B cell (primary cell): ENCODE measurements at regions not wholly inside any gene's neighbourhood (a gene's known extent, or its start where the extent isn't known, plus 50 kb on each side); places are given as distances from the start of the nearest gene placed in this dataset.

Experiments
- ATAC-seq: fragments of 200-7000 bp; cut with Tn5 transposase; one replicate; pipeline ENCODE4 v1.10.0; 2021; ENCODE audit warnings: low read depth, mild to moderate bottlenecking, moderate number of reproducible peaks, moderate library complexity
- CTCF ChIA-PET: fragments of 350-600 bp; sonication (Branson Sonifier 250); formaldehyde crosslinking; loops from one replicate; lab custom pipeline; 2021; ENCODE audit warnings: antibody characterized with exemption, inconsistent platforms; lab: Charles Lee
- POLR2A ChIA-PET: fragments of 350-600 bp; sonication (Branson Sonifier 250); formaldehyde crosslinking; loops from one replicate; lab custom pipeline; 2021; ENCODE audit warnings: antibody characterized with exemption; lab: Charles Lee
- DNase-seq: peaks from one replicate; pipeline ENCODE4 v3.0.0; 2013
- H2AFZ ChIP-seq: 2 replicates; pipeline ENCODE4 v1.6.1; 2012; ENCODE audit warnings: mild to moderate bottlenecking, low read depth, low read length; ENCODE audit not compliant: insufficient read depth, poor library complexity, severe bottlenecking
- H3K27ac ChIP-seq, 2 donors: 1 replicate in 1 of 2; 2 replicates in 1 of 2; pipeline ENCODE4 v1.5.1; 2012 to 2013; ENCODE audit warnings: low read length in 2 of 2, mild to moderate bottlenecking in 2 of 2, moderate library complexity in 1 of 2
- H3K27me3 ChIP-seq, 4 experiments: fragments of 200-600 bp in 1 of 4; sonication (generic) in 1 of 4; replicated peaks in 1 of 4; 1 replicate in 2 of 4; 2 replicates in 2 of 4; pipeline versions ENCODE4 v1.6.1 to v1.7.0; 2013 to 2016; ENCODE audit warnings: low read length in 3 of 4, mild to moderate bottlenecking in 2 of 4, mixed read lengths in 1 of 4, moderate library complexity in 1 of 4; ENCODE audit not compliant: insufficient read depth in 4 of 4, control insufficient read depth in 3 of 4; ENCODE audit errors: control extremely low read depth in 1 of 4
- H3K36me3 ChIP-seq, 2 experiments: replicated peaks in 1 of 2; 1 replicate in 1 of 2; 2 replicates in 1 of 2; pipeline versions ENCODE4 v1.6.1 to v1.7.1; 2013; ENCODE audit warnings: low read length in 1 of 2; ENCODE audit not compliant: insufficient read depth in 2 of 2, control insufficient read depth in 1 of 2; ENCODE audit errors: control extremely low read depth in 1 of 2, extremely low read depth in 1 of 2
- H3K4me1 ChIP-seq, 2 donors: fragments of 200-600 bp in 1 of 2; sonication (generic) in 1 of 2; 1 replicate in 1 of 2; 2 replicates in 1 of 2; pipeline versions ENCODE4 v1.5.1 to v1.6.1; 2013 to 2017; ENCODE audit warnings: low read length in 2 of 2; ENCODE audit not compliant: control insufficient read depth in 2 of 2, insufficient read depth in 2 of 2
- H3K4me2 ChIP-seq: replicated peaks from 2 replicates; pipeline ENCODE3; 2012; ENCODE audit warnings: mild to moderate bottlenecking, low read depth, low read length; ENCODE audit not compliant: poor library complexity, severe bottlenecking
- H3K4me3 ChIP-seq, 5 experiments: fragments of 200-600 bp in 1 of 5; sonication (generic) in 1 of 5; 1 replicate in 3 of 5; 2 replicates in 2 of 5; pipeline versions ENCODE4 v1.5.1 to v1.7.0; 2011 to 2016; ENCODE audit warnings: low read length in 4 of 5, mild to moderate bottlenecking in 4 of 5, low read depth in 2 of 5, control low read depth in 1 of 5, moderate library complexity in 1 of 5; ENCODE audit not compliant: insufficient read depth in 1 of 5; ENCODE audit errors: control extremely low read depth in 1 of 5, extremely low read depth in 1 of 5
- H3K79me2 ChIP-seq: fragments of 200-600 bp; sonication (generic); one replicate; pipeline ENCODE4 v1.6.0; 2016; ENCODE audit warnings: low read length; ENCODE audit not compliant: control insufficient read depth, insufficient read depth
- H3K9ac ChIP-seq: fragments of 200-600 bp; sonication (generic); 2 replicates; pipeline ENCODE4 v1.6.1; 2017; ENCODE audit warnings: mild to moderate bottlenecking, low read length, moderate library complexity
- H3K9me3 ChIP-seq, 3 donors: one replicate each; pipeline versions ENCODE4 v1.6.1 to v1.7.1; 2013; ENCODE audit warnings: low read length in 2 of 3; ENCODE audit not compliant: control insufficient read depth in 2 of 3, insufficient read depth in 1 of 3; ENCODE audit errors: control extremely low read depth in 1 of 3
- H4K20me1 ChIP-seq: 2 replicates; pipeline ENCODE4 v1.6.0; 2012; ENCODE audit warnings: mild to moderate bottlenecking, low read length; ENCODE audit not compliant: insufficient read depth, control insufficient read depth, poor library complexity, severe bottlenecking
- H3K27ac Mint-ChIP-seq: one replicate; pipeline ENCODE4 v1.8.0; 2021; ENCODE audit warnings: mixed read lengths
- H3K27me3 Mint-ChIP-seq: one replicate; pipeline ENCODE4 v1.8.0; 2021; ENCODE audit warnings: mixed read lengths
- H3K4me1 Mint-ChIP-seq: one replicate; pipeline ENCODE4 v1.8.0; 2021; ENCODE audit warnings: mixed read lengths
- H3K4me3 Mint-ChIP-seq: one replicate; pipeline ENCODE4 v1.8.0; 2021; ENCODE audit warnings: mixed read lengths
- H3K9me3 Mint-ChIP-seq: one replicate; pipeline ENCODE4 v1.8.0; 2022; ENCODE audit warnings: mixed read lengths; ENCODE audit not compliant: insufficient read depth
- CTCF ChIP-seq: fragments of 200-600 bp; IDR thresholded peaks from one replicate; pipeline ENCODE4 v1.8.0; 2022; ENCODE audit warnings: antibody characterized with exemption, mild to moderate bottlenecking
- EZH2 ChIP-seq: IDR thresholded peaks from 2 replicates; pipeline ENCODE4 v1.6.1; 2012; ENCODE audit warnings: borderline replicate concordance, low read depth, mild to moderate bottlenecking, moderate library complexity, low read length; ENCODE audit not compliant: insufficient read depth, poor library complexity, severe bottlenecking
- WGBS: methylation state at CpG from one replicate; pipeline ENCODE4 v1.1.5; 2013; ENCODE audit warnings: missing lambda C conversion rate; ENCODE audit not compliant: insufficient coverage; 5-methylcytosine and 5-hydroxymethylcytosine counted together
- intact Hi-C: fragments of 100-400 bp; cut with micrococcal nuclease; formaldehyde crosslinking; loops from one replicate; pipeline ENCODE4 v1.10.0; 2022

DNA sequence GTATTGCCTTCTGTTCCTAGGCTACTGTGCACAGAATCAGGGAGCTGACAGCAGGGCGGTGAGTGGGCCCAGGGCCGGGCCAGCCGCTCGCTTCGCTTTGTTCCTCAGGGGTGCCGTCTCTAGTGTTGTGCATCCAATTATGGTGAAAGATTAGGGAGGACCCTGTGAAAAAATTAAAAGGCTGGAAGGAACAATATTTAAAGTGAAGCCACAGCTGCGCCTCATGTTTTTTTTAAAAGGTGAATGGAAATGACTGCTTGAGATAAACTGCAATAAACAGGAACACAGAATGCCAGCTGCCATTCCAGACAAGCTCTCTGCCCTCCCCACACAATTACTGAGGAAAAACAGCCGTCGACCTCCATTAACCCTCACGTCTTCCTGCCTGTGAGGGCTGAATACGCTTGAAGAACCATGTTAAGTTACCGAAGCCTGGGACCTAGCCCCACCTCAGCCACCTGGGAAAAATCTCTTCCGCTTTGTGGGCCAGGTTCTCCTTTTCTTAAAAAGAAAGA is 132.0 kb upstream of the IL12A start:
- no peak for TF ChIP-seq EZH2
- TF ChIP-seq CTCF = no peak
- ATAC-seq = no peak
- Mint-ChIP-seq H3K9me3 (no peaks in the 10 kb centered on the region), H3K4me3 (peak overlapping the region; percentile 49), H3K4me1 (peaks cover 32% of the 10 kb centered on the region), H3K27me3 (peaks cover 20% of the 10 kb centered on the region), H3K27ac (no peak overlapping the region)
- Histone ChIP-seq H2AFZ (peak overlapping the region; percentile 5), H3K9ac (no peak overlapping the region), H3K4me3 (peak overlapping the region in 1 of 5 experiments; percentile 12), H3K27ac (no peak overlapping the region), H3K27me3 (peaks cover 0 to 11% (median 0%) of the 10 kb centered on the region in 4 experiments), H3K36me3 (no peaks in the 10 kb centered on the region), H3K79me2 (no peaks in the 10 kb centered on the region), H3K4me2 (peak overlapping the region; percentile 45), H3K4me1 (peaks cover 24 to 32% of the 10 kb centered on the region in 2 donors), H4K20me1 (no peaks in the 10 kb centered on the region), H3K9me3 (no peaks in the 10 kb centered on the region)
- intact Hi-C loops = no loop called here
- ChIA-PET CTCF (no interaction called here), POLR2A (no interaction called here)
- peak; percentile 16 for DNase-seq
- WGBS = 35% methylated on average over 10 of the region's 13 CpGs

DNA sequence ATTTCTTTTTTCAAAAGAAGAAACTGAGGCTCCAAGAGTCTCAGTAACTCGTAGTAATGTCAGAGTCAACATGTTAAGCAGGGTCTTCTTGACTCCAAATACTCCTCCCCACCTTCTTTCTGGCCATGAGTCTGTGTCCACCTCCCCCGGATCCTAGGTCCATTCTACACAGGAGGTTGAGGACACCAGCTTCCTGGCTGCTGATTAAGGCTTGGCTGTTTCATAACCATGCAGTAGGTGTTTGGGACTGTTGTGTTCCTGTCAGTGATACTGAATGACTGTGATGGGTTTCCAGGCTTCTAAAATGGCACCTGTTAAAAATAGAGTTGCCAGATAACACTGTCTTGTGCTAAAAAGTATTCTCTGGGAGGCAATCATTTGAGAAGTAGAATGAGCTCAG is 130.8 kb upstream of the IL12A start:
- ChIA-PET CTCF (no interaction called here), POLR2A (no interaction called here)
- peaks cover 13% of the 10 kb centered on the region for H3K27me3 Mint-ChIP-seq
- no peaks in the 10 kb centered on the region for H3K9me3 Mint-ChIP-seq
- intact Hi-C loops = no loop called here
- H3K4me3 Mint-ChIP-seq = no peak overlapping the region
- no peak for TF ChIP-seq CTCF
- no peak for TF ChIP-seq EZH2
- no peak overlapping the region for H3K27ac ChIP-seq
- H2AFZ ChIP-seq = no peak overlapping the region
- H3K79me2 ChIP-seq = no peaks in the 10 kb centered on the region
- peaks cover 24 to 32% of the 10 kb centered on the region in 2 donors for H3K4me1 ChIP-seq
- no peak for DNase-seq
- 100% methylated on average over 2 of the region's 2 CpGs for WGBS
- no peaks in the 10 kb centered on the region for H3K36me3 ChIP-seq
- H3K27me3 ChIP-seq = peaks cover 0 to 8% (median 0%) of the 10 kb centered on the region in 4 experiments
- no peak for ATAC-seq
- no peak overlapping the region for H3K27ac Mint-ChIP-seq
- H3K4me2 ChIP-seq = no peak overlapping the region
- no peak overlapping the region for H3K9ac ChIP-seq
- H3K4me3 ChIP-seq = no peak overlapping the region
- H3K4me1 Mint-ChIP-seq = peaks cover 36% of the 10 kb centered on the region
- H4K20me1 ChIP-seq = no peaks in the 10 kb centered on the region
- no peaks in the 10 kb centered on the region for H3K9me3 ChIP-seq
